GM18868 (cell line): ENCODE measurements at regions not wholly inside any gene's neighbourhood (a gene's known extent, or its start where the extent isn't known, plus 50 kb on each side); places are given as distances from the start of the nearest gene placed in this dataset.
"Not testable (repeated sequence)": the region's sequence is repeated elsewhere in the genome, so short reads cannot be mapped to it uniquely, and the experiment has no call there.

Experiments used
- ATAC-seq: cut with Tn5 transposase; IDR thresholded peaks from one replicate; pipeline ENCODE4 v1.9.1; 2021; ENCODE audit warnings: mild to moderate bottlenecking, moderate library complexity; ENCODE audit not compliant: unreplicated experiment

DNA sequence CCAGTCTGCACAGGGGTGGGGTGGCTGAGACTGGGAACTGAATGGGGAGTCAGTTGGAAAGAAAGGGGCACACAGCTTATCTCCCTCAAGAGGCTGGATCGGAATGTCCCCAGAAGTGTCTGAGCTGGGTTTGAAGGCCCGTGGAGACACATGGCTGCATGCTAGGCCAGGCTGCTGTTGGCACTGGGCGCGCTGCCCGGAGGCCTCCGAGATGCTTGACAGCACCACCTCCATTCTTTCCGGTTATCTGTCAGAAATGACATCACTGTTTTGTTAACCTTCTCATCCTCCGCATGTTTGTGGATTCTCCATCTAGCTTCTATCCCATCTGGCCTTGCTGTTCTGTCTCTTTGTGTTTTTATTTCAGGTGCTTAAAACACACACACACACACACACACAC lies 85.5 kb downstream of the APIP start:
- ATAC-seq: no peak

DNA sequence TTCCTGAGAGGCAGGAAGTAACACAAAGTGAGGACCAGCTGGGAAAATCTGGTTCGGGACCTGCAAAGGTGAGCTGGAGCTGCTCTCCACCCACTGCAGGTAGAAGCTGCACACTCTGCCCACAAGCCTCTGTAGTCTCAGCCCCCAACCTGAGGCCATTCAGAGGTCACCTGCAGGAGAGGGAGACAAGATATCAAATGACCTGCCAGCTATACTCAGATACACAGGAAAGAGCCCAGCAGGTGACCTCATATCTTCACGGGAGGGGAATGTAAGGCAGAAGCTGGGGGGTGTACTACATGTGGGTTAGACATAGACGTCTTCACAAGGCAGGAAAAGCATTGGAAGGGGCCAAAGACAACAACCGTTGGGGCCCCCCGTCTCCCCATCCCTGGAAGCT lies 86.1 kb downstream of the APIP start:
- no peak for ATAC-seq

DNA sequence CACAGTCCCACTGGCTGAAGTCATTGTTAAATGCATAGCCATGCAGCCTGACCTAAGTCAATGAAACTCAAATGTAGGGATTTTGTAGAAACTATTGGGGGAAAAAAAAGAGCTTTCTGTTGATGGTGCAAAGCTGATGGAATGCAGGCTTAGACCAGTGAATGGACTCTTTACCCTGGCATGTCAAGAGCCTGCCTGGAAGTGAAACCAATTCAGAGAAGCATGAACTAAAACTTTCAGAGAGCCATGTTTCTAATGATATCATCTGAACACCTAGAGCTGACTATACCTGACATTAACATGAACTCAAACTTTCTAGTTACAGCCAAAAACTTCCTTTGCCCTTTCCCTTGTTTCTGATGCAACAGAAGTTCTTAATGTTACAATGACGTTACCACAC lies 89.0 kb downstream of the APIP start:
- peak; percentile 89 for ATAC-seq

DNA sequence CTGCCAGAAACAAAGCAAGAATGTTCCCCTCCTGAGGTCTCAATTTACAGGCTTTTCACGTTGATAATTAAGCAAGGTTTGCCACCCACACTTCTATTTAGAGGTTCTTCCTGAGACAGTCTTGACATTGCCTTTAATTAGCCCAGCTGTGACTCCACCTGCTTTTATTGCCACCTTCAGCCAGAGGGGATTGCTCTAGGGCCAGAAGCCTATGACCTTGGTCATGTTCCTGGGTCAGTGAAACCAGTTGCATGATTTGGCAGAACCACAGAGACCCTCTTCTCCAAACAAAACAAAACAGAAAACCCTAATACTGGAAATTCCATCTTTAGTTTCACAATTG lies 89.8 kb downstream of the APIP start:
- ATAC-seq: no peak

DNA sequence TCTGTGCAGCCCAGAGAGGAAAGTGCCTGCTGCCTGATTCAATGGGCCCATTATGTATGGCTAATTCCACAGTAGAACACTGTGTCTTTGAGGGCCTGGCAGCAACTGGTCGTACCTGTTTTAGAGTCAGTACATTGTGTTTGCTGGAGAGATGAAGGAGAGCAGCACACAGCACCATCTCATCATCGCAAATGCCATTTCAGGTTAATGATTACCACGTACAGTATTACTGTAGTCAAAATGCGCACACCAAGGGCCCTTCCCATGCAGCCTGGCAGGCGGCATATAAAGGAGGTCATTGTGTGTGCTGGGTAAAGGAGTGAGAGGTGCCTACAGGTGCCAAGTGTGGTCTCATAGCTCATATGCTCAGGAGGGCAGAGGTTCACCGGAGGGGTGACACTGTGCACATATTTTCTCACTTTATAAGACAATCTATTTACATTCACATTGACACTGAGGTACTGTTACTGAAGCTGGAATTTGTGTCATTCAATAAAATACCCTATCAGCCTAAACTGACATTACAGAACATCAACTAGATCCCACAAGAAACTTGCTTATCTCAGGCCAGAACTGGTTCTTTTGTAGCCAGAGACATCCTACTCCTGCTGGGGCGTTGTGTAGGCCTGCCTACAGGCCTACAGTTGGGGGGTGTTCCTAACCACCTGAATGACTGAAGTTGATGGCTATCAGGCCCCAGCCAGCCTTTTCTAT lies 90.4 kb downstream of the APIP start:
- no peak for ATAC-seq

DNA sequence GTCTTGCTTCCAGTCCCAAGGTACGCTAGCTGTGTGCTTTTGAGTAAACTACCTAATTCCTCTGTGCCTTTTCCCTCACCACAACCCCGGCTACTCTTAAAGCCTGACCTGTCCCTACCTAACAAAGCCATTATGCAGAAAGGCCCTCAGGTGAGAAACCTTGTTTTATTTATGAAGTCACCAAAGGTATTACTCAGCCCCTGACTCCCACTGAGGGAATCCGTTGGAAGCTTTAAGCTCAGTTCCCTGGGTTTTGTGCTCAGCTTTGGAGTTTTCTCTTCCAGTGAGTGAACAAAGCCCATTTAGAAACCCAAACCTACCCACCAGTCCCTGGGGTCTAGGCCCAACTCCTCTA lies 90.9 kb downstream of the APIP start:
- no peak for ATAC-seq

DNA sequence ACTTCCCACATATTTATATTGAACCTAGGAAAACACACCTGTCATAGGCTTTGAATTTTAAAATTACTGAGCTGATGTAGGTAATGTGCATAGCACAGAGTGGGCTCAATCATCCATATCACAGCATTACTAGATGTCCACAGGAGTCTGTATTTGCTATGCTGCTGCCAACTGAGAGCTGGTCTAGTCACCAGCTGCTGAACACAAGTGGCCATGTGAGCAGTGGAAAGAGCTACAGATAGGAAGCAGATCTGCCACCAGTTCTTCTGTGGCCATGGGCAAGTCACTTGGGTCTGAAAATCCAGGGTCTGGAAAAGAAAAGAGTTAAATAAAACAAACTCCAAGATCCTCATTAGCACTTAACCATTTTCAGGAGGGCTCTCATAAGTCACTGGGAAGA lies 91.8 kb downstream of the APIP start:
- ATAC-seq: no peak

DNA sequence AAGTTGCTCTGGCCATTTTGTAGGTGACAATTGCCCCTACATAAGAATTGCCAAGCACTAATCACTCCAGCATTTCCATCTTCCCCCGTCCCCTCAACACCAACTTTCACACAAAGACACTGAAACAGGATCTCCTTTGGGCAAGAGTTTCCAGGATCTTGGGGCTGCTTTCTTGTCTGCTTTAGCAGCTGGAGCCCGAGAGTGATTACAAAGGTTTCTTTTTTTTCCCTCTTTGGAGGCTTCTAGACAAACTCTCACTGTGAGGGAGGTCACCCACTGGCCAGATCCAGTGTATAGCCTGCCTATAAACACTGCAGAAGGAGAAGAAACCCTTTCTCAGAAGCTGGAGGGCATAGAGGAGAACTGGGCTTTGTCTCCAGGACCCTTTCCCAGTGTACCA lies 92.5 kb downstream of the APIP start:
- ATAC-seq: no peak

DNA sequence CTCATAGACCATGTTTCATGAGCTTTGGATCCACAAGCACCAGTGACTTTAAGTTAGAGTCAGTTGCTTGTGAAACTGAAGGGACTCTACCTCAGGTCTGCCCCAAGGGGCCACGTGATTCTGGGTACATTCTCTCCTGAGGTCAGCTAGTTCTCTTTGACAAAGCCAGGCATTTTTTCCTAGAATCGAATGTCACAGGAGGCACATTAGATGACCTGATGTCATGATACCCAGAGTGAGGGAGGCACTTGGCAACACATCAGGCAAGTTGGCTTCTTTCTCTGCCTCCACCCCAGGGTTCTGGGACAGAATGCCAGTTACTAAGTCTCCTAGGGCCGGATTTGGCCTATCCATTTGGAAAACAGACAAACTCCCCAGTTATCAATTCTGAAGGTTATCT lies 93.0 kb downstream of the APIP start:
- no peak for ATAC-seq

DNA sequence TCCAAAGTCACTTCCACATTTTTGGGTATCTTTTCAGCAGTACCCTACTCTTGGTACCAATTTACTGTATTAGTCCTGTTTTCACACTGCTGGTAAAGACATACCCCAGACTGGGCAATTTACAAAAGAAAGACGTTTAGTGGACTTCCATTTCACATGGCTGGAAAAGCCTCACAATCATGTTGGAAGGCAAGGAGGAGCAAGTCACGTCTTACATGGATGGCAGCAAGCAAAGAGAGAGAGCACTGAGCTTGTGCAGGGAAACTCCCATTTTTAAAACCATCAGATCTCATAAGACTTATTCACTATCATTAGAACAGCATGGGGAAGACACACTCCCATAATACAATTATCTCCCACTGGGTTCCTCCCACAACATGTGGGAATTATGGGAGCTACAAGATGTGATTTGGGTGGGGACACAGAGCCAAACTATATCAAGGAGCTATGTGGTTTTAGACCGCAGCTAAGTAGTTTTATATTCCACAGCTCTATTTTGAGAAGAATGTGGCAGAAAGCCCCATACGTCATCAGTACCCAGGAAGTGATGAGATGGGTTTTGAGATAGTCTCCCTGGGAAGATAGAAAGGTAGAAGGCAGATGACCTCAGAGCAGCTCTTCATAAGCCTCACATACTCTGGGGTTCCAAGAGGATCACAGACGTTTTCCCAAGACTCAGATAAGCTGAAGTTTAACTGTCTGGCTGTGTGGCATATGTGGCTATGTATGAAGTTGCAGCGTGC lies 96.3 kb downstream of the APIP start:
- no peak for ATAC-seq

DNA sequence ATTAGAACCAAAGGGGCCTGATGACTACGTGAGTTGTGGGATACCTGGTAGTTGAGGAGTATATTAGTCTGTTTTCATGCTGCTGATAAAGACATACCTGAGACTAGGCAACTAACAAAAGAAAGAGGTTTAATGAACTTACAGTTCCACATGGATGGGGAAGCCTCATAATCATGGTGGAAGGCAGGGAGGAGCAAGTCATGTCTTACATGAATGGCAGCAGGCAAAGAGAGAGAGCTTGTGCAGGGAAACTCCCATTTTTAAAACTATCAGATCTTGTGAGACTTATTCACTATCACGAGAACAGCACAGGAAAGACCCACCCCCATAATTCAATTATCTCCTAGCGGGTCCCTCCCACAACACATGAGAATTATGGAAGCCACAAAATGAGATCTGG lies 98.4 kb downstream of the APIP start:
- not testable (repeated sequence) for ATAC-seq

DNA sequence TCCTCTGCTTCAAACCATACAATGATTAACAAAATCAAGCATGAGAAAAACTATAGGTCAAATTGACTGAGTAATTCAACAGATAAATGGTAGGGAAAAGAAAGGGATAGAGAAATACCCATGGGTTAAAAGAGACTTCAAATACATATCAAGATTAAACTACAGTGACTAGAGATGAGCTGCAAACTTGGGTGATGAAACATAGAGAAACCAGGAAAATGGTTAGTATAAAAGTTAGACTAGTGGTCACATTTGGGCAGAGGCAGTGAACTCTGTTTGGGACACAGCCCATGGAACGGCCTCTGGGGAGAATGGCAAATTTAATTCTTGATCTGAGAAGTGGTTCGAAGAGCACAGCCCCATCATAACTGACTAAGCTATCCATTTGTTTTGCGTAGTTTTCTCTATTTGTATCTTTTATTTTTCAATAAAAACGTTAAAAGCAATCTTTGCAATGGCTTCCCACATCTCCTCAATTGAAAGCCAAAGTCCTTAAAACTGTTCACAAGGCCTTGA lies 99.4 kb downstream of the APIP start:
- ATAC-seq: no peak

DNA sequence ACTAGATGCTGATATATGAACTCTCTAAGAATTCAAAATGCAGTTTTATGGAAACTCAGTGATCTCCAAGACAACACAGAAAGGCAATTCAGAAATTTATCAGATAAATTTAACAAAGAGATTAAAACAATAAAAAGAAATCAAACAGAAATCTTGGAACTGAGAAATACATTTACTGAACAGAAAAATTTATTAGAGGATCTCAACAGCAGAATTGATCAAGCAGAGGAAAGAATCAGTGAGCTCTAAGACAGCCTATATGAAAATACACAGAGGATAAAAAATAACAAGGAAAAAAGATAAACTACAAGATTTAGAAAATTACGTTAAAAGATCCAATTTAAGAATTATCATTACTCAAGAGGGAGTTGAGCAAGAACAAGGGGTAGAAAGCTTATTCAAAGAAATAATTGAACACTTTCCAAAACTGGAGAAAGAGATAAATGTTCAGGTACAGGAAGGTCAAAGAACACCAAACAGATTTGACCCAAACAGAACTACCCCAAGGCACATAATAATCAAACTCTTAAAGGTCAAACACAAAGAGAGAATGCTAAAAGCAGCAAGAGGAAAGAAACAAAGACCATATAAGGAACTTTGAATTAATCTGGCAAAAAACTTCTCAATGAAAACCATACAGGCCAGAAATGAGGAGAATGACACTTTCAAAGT lies 103.1 kb downstream of the APIP start:
- no peak for ATAC-seq

DNA sequence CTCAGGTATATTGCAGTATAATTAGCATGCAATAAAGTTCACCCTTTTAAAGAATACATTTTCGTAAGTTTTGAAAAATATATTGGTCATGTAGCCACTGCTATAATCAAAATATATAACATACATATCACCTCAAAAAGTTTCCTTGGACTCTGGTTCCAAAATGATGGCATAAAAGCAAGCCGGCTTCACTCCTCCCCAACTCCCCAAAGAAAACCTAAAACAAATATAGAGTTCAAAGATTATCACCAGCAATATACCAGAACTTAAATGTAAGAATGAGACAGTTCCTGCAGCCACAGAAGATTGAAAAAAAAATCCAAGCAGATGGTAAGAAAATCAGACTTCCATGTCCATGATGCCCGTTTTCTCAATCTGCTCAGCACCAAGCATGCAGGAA lies 104.3 kb downstream of the APIP start:
- no peak for ATAC-seq

DNA sequence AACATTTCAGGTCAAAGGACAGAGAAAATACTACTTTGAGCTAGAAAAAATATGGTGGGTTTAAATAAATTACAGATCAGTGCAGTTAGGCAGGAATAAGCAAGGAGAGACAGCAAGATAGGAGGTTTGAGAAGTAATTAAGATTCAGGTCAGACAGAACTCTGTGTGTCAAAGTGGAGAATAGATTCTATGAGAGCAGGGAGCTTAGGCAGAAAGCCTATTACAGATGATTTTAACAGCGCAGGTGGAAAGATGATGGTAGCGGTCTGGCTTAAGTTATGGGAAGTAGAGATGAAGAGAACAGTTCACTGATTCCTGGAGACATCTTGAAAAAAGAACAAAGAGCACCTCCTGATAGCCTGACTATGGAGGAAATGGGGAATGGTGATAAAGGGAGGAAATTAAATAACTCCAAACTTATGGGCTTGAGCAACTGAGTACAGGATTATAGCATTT lies 106.0 kb downstream of the APIP start:
- ATAC-seq: no peak

DNA sequence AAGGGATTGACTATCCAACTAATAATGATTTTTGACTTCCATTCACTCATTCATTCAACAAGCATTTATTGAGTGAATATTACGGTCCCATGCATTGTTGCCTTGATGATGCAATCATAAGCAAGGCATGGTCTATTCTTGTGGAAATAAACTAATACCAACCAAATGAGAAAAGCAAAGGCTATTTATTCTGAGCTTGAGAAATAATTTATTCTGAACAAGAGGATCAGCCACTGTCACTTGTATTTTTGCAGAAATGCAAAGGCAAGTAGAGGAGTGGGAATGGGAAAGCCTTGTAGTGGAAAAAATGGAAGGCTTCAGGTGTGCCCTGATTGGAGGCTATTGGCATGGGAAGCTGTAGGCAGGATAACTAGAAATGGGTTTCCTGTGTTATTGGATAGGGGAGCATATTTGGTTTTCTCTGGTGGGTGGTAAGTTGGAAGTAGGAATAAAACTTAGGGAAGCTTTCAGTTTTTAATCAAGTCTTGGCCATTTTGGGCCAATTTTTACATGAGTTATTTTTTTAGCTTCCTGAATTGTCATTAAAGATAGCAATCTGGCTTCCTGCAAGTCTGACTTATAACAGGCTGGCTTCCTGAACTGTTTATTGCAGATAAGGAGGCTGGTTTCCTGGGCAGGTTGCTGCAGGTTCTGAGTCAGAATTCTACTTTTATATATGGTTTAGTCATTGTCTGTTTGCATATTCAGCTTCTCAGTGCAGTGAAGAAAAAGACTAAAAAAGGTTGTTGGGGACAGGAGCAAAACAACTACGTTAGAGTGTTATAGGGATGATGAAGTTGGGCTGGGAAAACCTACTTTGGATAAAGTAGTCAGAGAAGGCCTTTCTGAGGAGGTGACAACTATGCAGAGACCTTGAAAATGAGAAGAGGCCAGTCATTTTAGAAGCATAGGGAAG lies 106.7 kb downstream of the APIP start:
- ATAC-seq: no peak

DNA sequence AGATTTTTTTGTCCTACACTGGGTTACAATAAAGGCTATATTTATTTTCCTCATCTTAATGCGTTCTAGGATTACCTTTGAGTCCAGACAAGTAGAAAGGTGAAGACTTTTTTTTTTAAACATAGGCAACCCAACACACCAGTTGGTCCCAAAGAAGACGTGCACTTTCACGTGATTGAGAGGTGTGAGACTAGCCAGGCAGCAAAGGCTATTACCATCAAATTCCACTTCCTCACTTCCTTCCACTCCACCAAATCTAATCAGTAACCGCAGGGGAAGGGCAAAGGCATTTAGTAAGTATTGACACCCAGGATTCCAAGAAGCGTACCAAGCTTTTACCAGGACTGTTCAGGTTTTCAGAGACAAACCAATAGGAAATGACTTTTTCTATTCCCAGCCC lies 109.3 kb downstream of the APIP start:
- no peak for ATAC-seq

DNA sequence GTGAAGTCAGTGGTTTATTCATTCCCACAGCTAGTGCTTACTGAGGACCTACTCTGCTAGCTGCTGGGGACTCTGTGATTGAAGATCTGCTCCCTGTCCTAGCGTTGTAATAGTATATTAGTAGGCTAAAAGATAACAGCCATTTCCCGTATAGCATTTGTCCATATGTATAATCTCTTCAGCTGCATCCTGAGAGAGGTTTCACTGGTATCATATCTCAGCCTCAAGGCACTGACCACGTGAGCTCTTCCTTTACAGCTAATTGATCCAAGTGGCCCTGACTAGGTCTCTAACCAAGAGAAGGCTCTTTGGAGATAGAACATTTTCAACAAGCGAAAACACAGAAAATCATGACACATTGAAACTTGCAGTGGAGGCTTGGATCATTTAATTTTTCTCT lies 110.2 kb downstream of the APIP start:
- ATAC-seq: no peak

DNA sequence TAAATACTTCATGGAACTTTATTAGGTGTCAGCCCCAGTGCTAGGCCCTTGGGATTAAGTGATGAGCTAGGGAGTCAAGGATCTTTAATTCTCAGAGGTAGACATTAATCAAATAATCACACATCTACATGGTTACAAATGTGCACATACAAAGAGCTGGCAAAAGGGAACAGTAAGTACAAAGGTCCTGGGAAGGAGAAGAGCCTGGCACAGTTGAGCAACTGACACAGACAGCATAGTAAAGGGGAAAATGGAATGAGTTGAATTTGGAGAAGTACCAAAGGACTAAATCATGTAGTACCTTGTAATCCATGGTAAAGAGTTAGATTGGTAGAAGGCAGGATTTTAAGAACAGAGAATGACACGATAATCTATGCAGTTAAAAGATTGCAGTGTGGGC lies 116.3 kb downstream of the APIP start:
- no peak for ATAC-seq

DNA sequence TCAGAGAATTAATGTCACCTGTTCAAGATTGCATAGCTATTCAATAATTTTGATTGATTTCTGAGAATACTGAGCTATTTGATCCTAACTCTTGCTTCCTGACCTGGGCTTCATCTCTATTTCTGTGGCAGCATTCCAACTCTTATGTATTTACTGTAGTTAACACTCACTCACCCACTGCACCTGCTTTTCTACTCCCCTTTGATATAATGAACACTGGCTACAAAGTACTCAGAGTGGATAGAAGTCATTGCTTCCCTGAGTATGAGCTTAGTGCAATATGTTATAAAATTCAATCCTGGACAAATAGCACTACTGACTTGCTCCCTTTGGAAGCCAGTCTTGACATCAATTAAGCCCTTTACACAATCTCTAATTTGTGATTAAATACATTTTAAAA lies 117.2 kb downstream of the APIP start:
- no peak for ATAC-seq

DNA sequence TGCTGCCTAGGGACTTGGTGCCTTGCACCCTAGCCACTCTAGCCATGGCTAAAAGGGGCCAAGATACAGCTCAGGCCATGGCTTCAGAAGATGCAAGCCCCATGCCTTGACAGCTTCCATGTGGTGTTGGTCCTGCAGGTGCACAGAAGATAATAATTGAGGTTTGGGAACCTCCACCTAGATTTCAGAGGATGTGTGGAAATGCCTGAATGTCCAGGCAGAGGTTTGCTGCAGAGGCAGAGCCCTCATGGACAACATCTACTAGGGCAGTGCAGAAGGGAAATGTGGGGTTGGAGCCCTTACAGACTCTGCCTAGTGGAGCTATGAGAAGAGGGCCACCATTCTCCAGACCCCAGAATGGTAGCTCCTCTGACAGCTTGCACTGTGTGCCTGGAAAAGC lies 118.7 kb downstream of the APIP start:
- not testable (repeated sequence) for ATAC-seq
